ENCODE measurements at regions not wholly inside any gene's neighbourhood (a gene's known extent, or its start where the extent isn't known, plus 50 kb on each side); places are given as distances from the start of the nearest gene placed in this dataset.

- no peaks in the 10 kb centered on the region for H3K4me1 ChIP-seq
- no peak overlapping the region for H3K27ac ChIP-seq
- no peaks in the 10 kb centered on the region for H3K27me3 ChIP-seq
- no peak for DNase-seq (ENCODE audit: low spot score in 2 of 2)
- TF ChIP-seq CTCF (IDR thresholded peaks at IDR 0.05) = no peak
- H3K9me3 ChIP-seq = no peaks in the 10 kb centered on the region
- intact Hi-C loops (cut with DNase I) = no loop called here
- H3K36me3 ChIP-seq = no peaks in the 10 kb centered on the region
- no peak overlapping the region for H3K4me3 ChIP-seq
Measured at GRCh38 chr5:153043886-153044285, 446.6 kb upstream of the GRIA1 start.

DNA sequence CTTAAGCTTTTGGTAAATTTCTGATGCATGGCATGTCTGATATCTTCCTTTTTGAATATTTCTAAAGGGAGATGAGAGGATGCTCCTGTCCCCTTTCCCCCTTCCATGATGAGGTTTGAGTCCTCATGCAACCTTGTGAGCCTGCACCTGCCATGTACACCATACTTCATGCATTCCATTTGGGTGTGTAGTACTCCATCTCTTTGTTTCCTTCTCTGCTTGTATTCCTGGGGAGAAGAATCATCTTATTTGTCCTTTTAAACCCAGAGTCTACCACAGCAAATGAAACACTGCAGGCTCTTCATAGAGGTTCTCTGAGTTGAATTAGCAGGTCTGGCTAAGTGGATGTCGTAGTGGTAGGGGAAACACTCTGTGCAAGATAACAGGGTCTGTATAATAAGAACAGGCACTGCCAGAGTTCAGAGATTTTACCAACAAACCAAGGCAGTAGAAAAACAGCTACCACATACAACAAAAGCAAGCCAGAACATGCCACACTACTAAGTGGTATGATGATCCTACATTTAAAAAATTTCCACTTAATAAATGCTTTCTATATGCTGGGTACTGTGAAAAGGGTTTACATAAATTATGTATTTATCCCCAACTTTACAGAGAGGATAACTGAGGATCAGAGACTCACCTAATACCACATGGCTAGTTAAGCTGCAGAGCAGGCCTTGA is 439.8 kb upstream of the GRIA1 start:
- Histone ChIP-seq H3K27ac (no peak overlapping the region), H3K4me1 (no peaks in the 10 kb centered on the region), H3K4me3 (no peak overlapping the region), H3K9me3 (no peaks in the 10 kb centered on the region), H3K36me3 (no peaks in the 10 kb centered on the region), H3K27me3 (no peaks in the 10 kb centered on the region)
- no peak for TF ChIP-seq CTCF (IDR thresholded peaks at IDR 0.05)
- no peak for DNase-seq (ENCODE audit: low spot score in 2 of 2)
- intact Hi-C loops (cut with DNase I) = no loop called here

DNA sequence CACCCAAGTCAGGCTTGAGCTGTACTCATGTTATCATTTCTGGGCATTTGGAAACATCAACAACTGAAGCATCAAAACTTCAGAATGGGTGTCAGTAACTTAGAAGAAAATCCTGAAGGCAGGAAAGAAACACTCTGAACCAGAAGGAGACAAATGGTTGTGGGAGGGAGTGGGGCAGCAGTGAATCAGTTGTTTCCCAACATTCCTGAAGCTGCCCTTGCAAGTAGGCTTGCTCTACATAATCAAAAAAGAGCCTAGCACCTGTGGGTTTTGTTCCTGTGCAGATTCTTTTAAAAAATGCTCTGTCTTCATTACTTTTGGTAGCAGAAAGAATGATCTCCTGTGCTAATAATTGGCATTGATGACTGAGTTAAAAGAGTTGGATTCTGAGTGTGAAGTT is 424.2 kb upstream of the GRIA1 start:
- no peaks in the 10 kb centered on the region for H3K4me1 ChIP-seq
- no peak overlapping the region for H3K4me3 ChIP-seq
- intact Hi-C loops (cut with DNase I) = no loop called here
- no peaks in the 10 kb centered on the region for H3K36me3 ChIP-seq
- H3K27me3 ChIP-seq = no peaks in the 10 kb centered on the region
- H3K27ac ChIP-seq = no peak overlapping the region
- no peaks in the 10 kb centered on the region for H3K9me3 ChIP-seq
- DNase-seq (ENCODE audit: low spot score in 2 of 2) = no peak
- no peak for TF ChIP-seq CTCF (IDR thresholded peaks at IDR 0.05)

DNA sequence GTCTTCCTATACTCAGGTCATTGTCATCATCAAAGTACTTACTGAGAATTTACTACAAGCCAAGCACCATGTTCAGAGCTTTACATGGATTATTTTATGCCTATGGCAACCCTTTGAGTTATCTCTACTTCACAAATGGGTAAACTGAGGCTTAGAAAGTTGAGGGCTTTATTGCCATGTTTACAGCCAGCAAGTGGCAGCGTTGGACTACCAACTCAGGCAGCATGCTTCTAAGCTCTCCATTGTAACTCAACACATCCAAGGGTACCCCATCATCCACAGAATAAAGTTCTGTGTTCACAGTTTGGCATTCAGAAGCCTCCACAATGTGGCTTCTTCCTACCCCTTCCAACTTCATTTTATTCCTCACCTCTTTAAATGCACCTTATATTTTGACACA is 422.6 kb upstream of the GRIA1 start:
- intact Hi-C loops (cut with DNase I) = no loop called here

GRCh38 chr5:153079396-153079795 is 411.1 kb upstream of the GRIA1 start:
- Histone ChIP-seq H3K36me3 (no peaks in the 10 kb centered on the region), H3K9me3 (no peaks in the 10 kb centered on the region), H3K4me1 (no peaks in the 10 kb centered on the region), H3K27me3 (no peaks in the 10 kb centered on the region), H3K27ac (no peak overlapping the region), H3K4me3 (no peak overlapping the region)
- no peak for DNase-seq (ENCODE audit: low spot score in 2 of 2)
- intact Hi-C loops (cut with DNase I) = no loop called here
- no peak for TF ChIP-seq CTCF (IDR thresholded peaks at IDR 0.05)

More for the DNA sequence above, 422.6 kb upstream of the GRIA1 start:
- no peaks in the 10 kb centered on the region for H3K36me3 ChIP-seq
- no peak overlapping the region for H3K4me3 ChIP-seq
- H3K27ac ChIP-seq = no peak overlapping the region
- H3K4me1 ChIP-seq = no peaks in the 10 kb centered on the region
- no peaks in the 10 kb centered on the region for H3K9me3 ChIP-seq
- no peak for TF ChIP-seq CTCF (IDR thresholded peaks at IDR 0.05)
- no peaks in the 10 kb centered on the region for H3K27me3 ChIP-seq
- no peak for DNase-seq (ENCODE audit: low spot score in 2 of 2)

DNA sequence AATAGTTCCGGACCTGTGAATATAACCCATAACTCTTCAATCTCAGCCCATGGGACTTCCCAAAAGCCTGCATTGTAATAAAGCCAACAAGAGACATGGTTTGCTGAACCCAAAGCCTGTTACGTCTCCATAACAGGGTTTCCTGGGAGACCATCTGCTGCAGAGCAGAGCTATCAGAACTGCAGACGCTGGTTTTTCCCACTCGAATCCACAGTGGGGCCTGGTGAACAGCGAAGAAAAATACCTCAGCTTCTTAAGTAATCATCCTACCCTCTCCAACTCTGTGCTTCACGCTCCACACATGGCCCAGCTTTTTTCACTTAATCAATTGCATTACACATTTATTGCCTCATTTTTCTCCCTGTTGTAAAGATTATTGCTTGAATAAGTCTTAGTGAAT is 409.5 kb upstream of the GRIA1 start:
- H3K4me3 ChIP-seq = no peak overlapping the region
- H3K4me1 ChIP-seq = no peaks in the 10 kb centered on the region
- TF ChIP-seq CTCF (IDR thresholded peaks at IDR 0.05) = no peak
- no peaks in the 10 kb centered on the region for H3K27me3 ChIP-seq
- H3K9me3 ChIP-seq = no peaks in the 10 kb centered on the region
- no peaks in the 10 kb centered on the region for H3K36me3 ChIP-seq
- DNase-seq (ENCODE audit: low spot score in 2 of 2) = no peak
- intact Hi-C loops (cut with DNase I) = no loop called here
- H3K27ac ChIP-seq = no peak overlapping the region
